Activated CD4-positive, alpha-beta memory T cell treated with anti-CD3 and anti-CD28 coated beads, Interleukin-2, amount 10 ng/mL, durations not matched to agents 7 days and 5 days (primary cell): ENCODE measurements at regions not wholly inside any gene's neighbourhood (a gene's known extent, or its start where the extent isn't known, plus 50 kb on each side); places are given as distances from the start of the nearest gene placed in this dataset.
"Not testable (repeated sequence)": the region's sequence is repeated elsewhere in the genome, so short reads cannot be mapped to it uniquely, and the experiment has no call there.

Source experiments
- CTCF ChIA-PET: fragments of 350-600 bp; sonication (Branson Sonifier 250); formaldehyde crosslinking; loops from one replicate; lab custom pipeline; 2021; ENCODE audit warnings: antibody characterized with exemption, inconsistent platforms; lab: Charles Lee
- POLR2A ChIA-PET: fragments of 350-600 bp; sonication (Branson Sonifier 250); formaldehyde crosslinking; loops from one replicate; lab custom pipeline; 2021; ENCODE audit warnings: antibody characterized with exemption; lab: Charles Lee
- DNase-seq: peaks from one replicate; pipeline ENCODE4 v3.0.0-alpha.2; 2020
- H3K27ac Mint-ChIP-seq: one replicate; pipeline ENCODE4 v1.8.0; 2021; ENCODE audit warnings: mild to moderate bottlenecking, mixed read lengths
- H3K27me3 Mint-ChIP-seq: one replicate; pipeline ENCODE4 v1.8.0; 2021; ENCODE audit warnings: mixed read lengths
- H3K36me3 Mint-ChIP-seq: one replicate; pipeline ENCODE4 v1.8.0; 2021; ENCODE audit warnings: low read depth, mixed read lengths
- H3K4me1 Mint-ChIP-seq: one replicate; pipeline ENCODE4 v1.8.0; 2021; ENCODE audit warnings: mixed read lengths
- H3K4me3 Mint-ChIP-seq: one replicate; pipeline ENCODE4 v1.8.0; 2021; ENCODE audit warnings: mild to moderate bottlenecking, mixed read lengths
- H3K9me3 Mint-ChIP-seq: one replicate; pipeline ENCODE4 v1.8.0; 2021; ENCODE audit warnings: mixed read lengths

GRCh38 chr22:25488244-25489020 is 76.0 kb upstream of the GRK3 start:
- H3K36me3 Mint-ChIP-seq = peaks cover 37% of the 10 kb centered on the region
- H3K27ac Mint-ChIP-seq = no peak overlapping the region
- no peaks in the 10 kb centered on the region for H3K27me3 Mint-ChIP-seq
- peaks cover 29% of the 10 kb centered on the region for H3K4me1 Mint-ChIP-seq
- no peak for DNase-seq
- H3K9me3 Mint-ChIP-seq = peaks cover 2% of the 10 kb centered on the region
- POLR2A ChIA-PET = no interaction called here
- CTCF ChIA-PET = no interaction called here
- H3K4me3 Mint-ChIP-seq = no peak overlapping the region

GRCh38 chr22:25489947-25490346 is 74.5 kb upstream of the GRK3 start:
- ChIA-PET CTCF (no interaction called here), POLR2A (no interaction called here)
- Mint-ChIP-seq H3K4me1 (peaks cover 24% of the 10 kb centered on the region), H3K27me3 (no peaks in the 10 kb centered on the region), H3K36me3 (peaks cover 27% of the 10 kb centered on the region), H3K27ac (no peak overlapping the region), H3K9me3 (peaks cover 2% of the 10 kb centered on the region), H3K4me3 (no peak overlapping the region)
- no peak for DNase-seq

GRCh38 chr22:25490896-25491295 is 73.6 kb upstream of the GRK3 start:
- no peak overlapping the region for H3K4me3 Mint-ChIP-seq
- no peak overlapping the region for H3K27ac Mint-ChIP-seq
- ChIA-PET CTCF (no interaction called here), POLR2A (no interaction called here)
- DNase-seq = no peak
- H3K4me1 Mint-ChIP-seq = peaks cover 18% of the 10 kb centered on the region
- H3K36me3 Mint-ChIP-seq = peaks cover 19% of the 10 kb centered on the region
- H3K9me3 Mint-ChIP-seq = peaks cover 2% of the 10 kb centered on the region
- H3K27me3 Mint-ChIP-seq = no peaks in the 10 kb centered on the region

- CTCF ChIA-PET = no interaction called here
- no peak overlapping the region for H3K4me3 Mint-ChIP-seq
Measured at GRCh38 chr22:25492162-25492561, 72.3 kb upstream of the GRK3 start.

GRCh38 chr22:25492841-25493734 is 71.4 kb upstream of the GRK3 start:
- H3K36me3 Mint-ChIP-seq = peaks cover 13% of the 10 kb centered on the region
- H3K9me3 Mint-ChIP-seq = peaks cover 2% of the 10 kb centered on the region
- POLR2A ChIA-PET = no interaction called here
- DNase-seq = no peak
- CTCF ChIA-PET = no interaction called here
- H3K4me1 Mint-ChIP-seq = peaks cover 11% of the 10 kb centered on the region
- H3K27me3 Mint-ChIP-seq = no peaks in the 10 kb centered on the region
- no peak overlapping the region for H3K27ac Mint-ChIP-seq
- H3K4me3 Mint-ChIP-seq = no peak overlapping the region

More at GRCh38 chr22:25492162-25492561, 72.3 kb upstream of the GRK3 start:
- peaks cover 2% of the 10 kb centered on the region for H3K9me3 Mint-ChIP-seq
- no peak for DNase-seq
- POLR2A ChIA-PET = no interaction called here
- peaks cover 11% of the 10 kb centered on the region for H3K4me1 Mint-ChIP-seq
- H3K36me3 Mint-ChIP-seq = peaks cover 13% of the 10 kb centered on the region
- no peaks in the 10 kb centered on the region for H3K27me3 Mint-ChIP-seq
- H3K27ac Mint-ChIP-seq = no peak overlapping the region

- Mint-ChIP-seq H3K4me1 (peaks cover 11% of the 10 kb centered on the region), H3K36me3 (peaks cover 13% of the 10 kb centered on the region), H3K9me3 (peaks cover 2% of the 10 kb centered on the region), H3K4me3 (no peak overlapping the region), H3K27me3 (no peaks in the 10 kb centered on the region), H3K27ac (no peak overlapping the region)
- ChIA-PET POLR2A (no interaction called here), CTCF (no interaction called here)
- no peak for DNase-seq
Measured at GRCh38 chr22:25493794-25494193, 70.7 kb upstream of the GRK3 start.

GRCh38 chr22:25494774-25495173 is 69.7 kb upstream of the GRK3 start:
- ChIA-PET CTCF (interaction anchor here (0.8 kb wide), 1 partner anchor 31 kb away, joined by 3 read pairs; no protein-coding TSS in a partner anchor), POLR2A (no interaction called here)
- H3K27me3 Mint-ChIP-seq = no peaks in the 10 kb centered on the region
- H3K27ac Mint-ChIP-seq = no peak overlapping the region
- DNase-seq = no peak
- H3K4me1 Mint-ChIP-seq = peaks cover 11% of the 10 kb centered on the region
- peaks cover 12% of the 10 kb centered on the region for H3K36me3 Mint-ChIP-seq
- peaks cover 2% of the 10 kb centered on the region for H3K9me3 Mint-ChIP-seq
- no peak overlapping the region for H3K4me3 Mint-ChIP-seq

- Mint-ChIP-seq H3K9me3 (no peaks in the 10 kb centered on the region), H3K27ac (no peak overlapping the region), H3K4me1 (peaks cover 11% of the 10 kb centered on the region), H3K4me3 (no peak overlapping the region), H3K36me3 (peaks cover 7% of the 10 kb centered on the region), H3K27me3 (no peaks in the 10 kb centered on the region)
- DNase-seq = no peak
- ChIA-PET CTCF (interaction anchor here (1.0 kb wide), 1 partner anchor 278 kb away, joined by 5 read pairs; no protein-coding TSS in a partner anchor), POLR2A (no interaction called here)
Measured at GRCh38 chr22:25495285-25495684, 69.2 kb upstream of the GRK3 start.

GRCh38 chr22:25496396-25497064 is 67.9 kb upstream of the GRK3 start:
- Mint-ChIP-seq H3K4me3 (no peak overlapping the region), H3K9me3 (no peaks in the 10 kb centered on the region), H3K36me3 (peaks cover 3% of the 10 kb centered on the region), H3K27me3 (no peaks in the 10 kb centered on the region), H3K4me1 (peaks cover 11% of the 10 kb centered on the region), H3K27ac (no peak overlapping the region)
- ChIA-PET POLR2A (no interaction called here), CTCF (interaction anchor here (0.5 to 1.0 kb wide), 3 partner anchors 204 to 868 kb away, joined by 3 to 5 read pairs (median 5); no protein-coding TSS in a partner anchor)
- DNase-seq = no peak

- Mint-ChIP-seq H3K27ac (no peak overlapping the region), H3K4me3 (no peak overlapping the region), H3K4me1 (peaks cover 11% of the 10 kb centered on the region), H3K9me3 (no peaks in the 10 kb centered on the region), H3K27me3 (no peaks in the 10 kb centered on the region), H3K36me3 (peaks cover 6% of the 10 kb centered on the region)
- CTCF ChIA-PET = interaction anchor here (0.5 to 0.6 kb wide), 2 partner anchors 203 to 867 kb away, joined by 3 to 5 read pairs; no protein-coding TSS in a partner anchor
- POLR2A ChIA-PET = no interaction called here
- DNase-seq = no peak
Measured at GRCh38 chr22:25497181-25497641, 67.3 kb upstream of the GRK3 start.

- no peak for DNase-seq
- ChIA-PET CTCF (no interaction called here), POLR2A (no interaction called here)
- H3K27me3 Mint-ChIP-seq = no peaks in the 10 kb centered on the region
- H3K36me3 Mint-ChIP-seq = peaks cover 6% of the 10 kb centered on the region
- H3K27ac Mint-ChIP-seq = no peak overlapping the region
- no peak overlapping the region for H3K4me3 Mint-ChIP-seq
- H3K9me3 Mint-ChIP-seq = no peaks in the 10 kb centered on the region
- H3K4me1 Mint-ChIP-seq = peaks cover 11% of the 10 kb centered on the region
Measured at GRCh38 chr22:25497716-25498115, 66.8 kb upstream of the GRK3 start.

- H3K36me3 Mint-ChIP-seq, H3K27ac Mint-ChIP-seq, H3K27me3 Mint-ChIP-seq, DNase-seq, POLR2A ChIA-PET, H3K4me1 Mint-ChIP-seq, H3K4me3 Mint-ChIP-seq, H3K9me3 Mint-ChIP-seq: not testable (repeated sequence)
- CTCF ChIA-PET = interaction anchor here (1.0 kb wide), 1 partner anchor 272 kb away, joined by 3 read pairs; no protein-coding TSS in a partner anchor
Measured at GRCh38 chr22:25500671-25501070, 63.8 kb upstream of the GRK3 start.

GRCh38 chr22:25504017-25504416 is 60.5 kb upstream of the GRK3 start:
- H3K9me3 Mint-ChIP-seq, CTCF ChIA-PET, H3K27ac Mint-ChIP-seq, POLR2A ChIA-PET, H3K36me3 Mint-ChIP-seq, DNase-seq, H3K27me3 Mint-ChIP-seq, H3K4me3 Mint-ChIP-seq, H3K4me1 Mint-ChIP-seq: not testable (repeated sequence)
